ENCODE measurements at regions not wholly inside any gene's neighbourhood (a gene's known extent, or its start where the extent isn't known, plus 50 kb on each side); places are given as distances from the start of the nearest gene placed in this dataset.

DNA sequence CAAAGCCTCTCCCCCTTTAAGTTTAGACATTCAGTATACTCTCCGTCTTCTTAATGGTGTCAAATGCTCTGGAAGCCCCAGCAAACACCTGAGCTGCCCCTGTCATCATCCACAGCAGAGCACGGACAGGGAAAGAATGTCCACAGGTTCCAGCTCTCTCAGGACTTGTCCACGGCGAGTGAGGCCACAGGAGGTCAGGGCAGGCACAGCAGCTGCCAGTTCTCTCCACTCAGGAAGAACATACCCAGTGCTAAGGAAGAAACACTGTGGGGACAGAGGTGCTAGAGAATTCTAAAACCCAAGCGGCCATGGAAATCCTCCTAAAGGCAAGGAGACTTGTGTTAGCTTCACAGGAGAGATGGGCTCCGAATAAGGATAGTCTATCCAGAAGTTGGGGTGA is 132.0 kb upstream of the SERP2 start:
- H3K79me2 ChIP-seq (ENCODE audit: control insufficient read depth in 1 of 2, insufficient read depth in 2 of 2, low read length in 2 of 2) = no peaks in the 10 kb centered on the region
- no peak overlapping the region for H3K14ac ChIP-seq (ENCODE audit: insufficient read length)
- no peak overlapping the region for H3K23ac ChIP-seq (ENCODE audit: insufficient read length)
- POLR2A ChIA-PET (ENCODE audit: partially characterized antibody) = interaction anchor here (2.8 kb wide), 1 partner anchor 194 kb away, joined by 31 read pairs; no protein-coding TSS in a partner anchor
- FAIRE-seq (no peak), DNase-seq (ENCODE audit: low read depth in 1 of 2, low spot score in 2 of 2) (no peak)
- H3K9ac ChIP-seq (replicated peaks in 1 of 4; ENCODE audit: extremely low read depth in 1 of 4, low read depth in 3 of 4, low read length in 3 of 4) = no peak overlapping the region
- no peak overlapping the region for H3K27ac ChIP-seq (ENCODE audit: low read depth, low read length)
- WGBS, 2 experiments (ENCODE audit: extremely low coverage in 1 of 2, insufficient coverage in 1 of 2, insufficient read length in 1 of 2, insufficient replicate concordance in 2 of 2, low coverage in 1 of 2, low lambda C conversion rate in 2 of 2, missing lambda C conversion rate in 1 of 2) = 81% methylated on average over 6 of the region's 6 CpGs; no CpG with 5 or more reads in 1 of the 2 experiments
- no peak overlapping the region for H3K4me3 ChIP-seq (ENCODE audit: extremely low read depth in 1 of 4, insufficient read depth in 2 of 4, low read depth in 3 of 4, low read length in 4 of 4)
- no peak overlapping the region for H2AK5ac ChIP-seq (ENCODE audit: low read depth, low read length)
- no peak overlapping the region for H3K4ac ChIP-seq (replicated peaks; ENCODE audit: insufficient read length, low read depth, low read length)
- H2BK12ac ChIP-seq (ENCODE audit: low read depth, low read length) = no peak overlapping the region
- H3K79me1 ChIP-seq (ENCODE audit: low read depth, low read length) = no peaks in the 10 kb centered on the region
- no peaks in the 10 kb centered on the region for H3K4me1 ChIP-seq (replicated peaks in 1 of 4; ENCODE audit: control insufficient read depth in 3 of 4, insufficient read depth in 4 of 4, low read length in 3 of 4)
- no peaks in the 10 kb centered on the region for H3K9me3 ChIP-seq (ENCODE audit: insufficient read depth in 2 of 2, low read depth in 1 of 2, low read length in 1 of 2)
- H2AFZ ChIP-seq (ENCODE audit: low read length) = no peak overlapping the region
- no peak overlapping the region for H2BK5ac ChIP-seq (ENCODE audit: low read depth, low read length)
- no peaks in the 10 kb centered on the region for H3K23me2 ChIP-seq (ENCODE audit: low read depth, low read length)
- H3K4me2 ChIP-seq (ENCODE audit: insufficient read depth in 1 of 2, low read depth in 2 of 2, low read length in 2 of 2) = no peak overlapping the region
- CTCF ChIA-PET (ENCODE audit: partially characterized antibody) = interaction anchor here (0.6 to 4.0 kb wide), 6 partner anchors 8 to 334 kb away, joined by 3 to 38 read pairs (median 4); no protein-coding TSS in a partner anchor
- H4K91ac ChIP-seq (replicated peaks; ENCODE audit: insufficient read length, low read length) = no peak overlapping the region
- no peaks in the 10 kb centered on the region for H4K20me1 ChIP-seq (replicated peaks in 1 of 2; ENCODE audit: control insufficient read depth in 1 of 2, insufficient read depth in 2 of 2, low read length in 2 of 2)
- no peak overlapping the region for H2BK15ac ChIP-seq (ENCODE audit: low read length)
- H4K8ac ChIP-seq (ENCODE audit: extremely low read depth, insufficient read depth, low read length) = no peak overlapping the region
- H3K56ac ChIP-seq (replicated peaks; ENCODE audit: insufficient read length, low read depth, low read length) = no peak overlapping the region
- no peak overlapping the region for H3K18ac ChIP-seq (ENCODE audit: extremely low read depth, low read length)
- H2BK20ac ChIP-seq (ENCODE audit: low read length) = no peak overlapping the region
- H3K27me3 ChIP-seq (replicated peaks in 1 of 4; ENCODE audit: control insufficient read depth in 3 of 4, extremely low read depth in 1 of 4, insufficient read depth in 3 of 4, low read length in 3 of 4) = no peaks in the 10 kb centered on the region
- H2BK120ac ChIP-seq (replicated peaks; ENCODE audit: low read depth, low read length) = no peak overlapping the region
- H3K36me3 ChIP-seq (ENCODE audit: control insufficient read depth in 2 of 4, insufficient read depth in 4 of 4, low read length in 3 of 4) = no peaks in the 10 kb centered on the region
- H4K5ac ChIP-seq (ENCODE audit: insufficient read length, low read depth, low read length) = no peak overlapping the region
- TF ChIP-seq TBP (IDR thresholded peaks at IDR 0.05; ENCODE audit: low read depth, low read length) (no peak), YY1 (IDR thresholded peaks at IDR 0.05; ENCODE audit: low read depth, low read length) (no peak), CBX5 (IDR thresholded peaks at IDR 0.05; ENCODE audit: low read depth, low read length) (no peak), SRF (IDR thresholded peaks at IDR 0.05; ENCODE audit: low read depth, low read length) (no peak), SIRT6 (IDR thresholded peaks at IDR 0.05; ENCODE audit: low read length) (no peak), FOSL1 (IDR thresholded peaks at IDR 0.05; ENCODE audit: insufficient read depth, low read depth, low read length) (no peak), EP300 (IDR thresholded peaks at IDR 0.05; ENCODE audit: borderline replicate concordance in 1 of 2, low read depth in 2 of 2, low read length in 2 of 2) (no peak), POLR2A (IDR thresholded peaks at IDR 0.05; ENCODE audit: control extremely low read depth in 1 of 2, low read depth in 2 of 2, low read length in 2 of 2) (no peak), SIX5 (IDR thresholded peaks at IDR 0.05; ENCODE audit: low read depth, low read length) (no peak), CHD1 (IDR thresholded peaks at IDR 0.05; ENCODE audit: low read depth, low read length) (no peak), MAFK (IDR thresholded peaks at IDR 0.05; ENCODE audit: low read depth, low read length) (no peak)
- TF ChIP-seq, protein P1, sequence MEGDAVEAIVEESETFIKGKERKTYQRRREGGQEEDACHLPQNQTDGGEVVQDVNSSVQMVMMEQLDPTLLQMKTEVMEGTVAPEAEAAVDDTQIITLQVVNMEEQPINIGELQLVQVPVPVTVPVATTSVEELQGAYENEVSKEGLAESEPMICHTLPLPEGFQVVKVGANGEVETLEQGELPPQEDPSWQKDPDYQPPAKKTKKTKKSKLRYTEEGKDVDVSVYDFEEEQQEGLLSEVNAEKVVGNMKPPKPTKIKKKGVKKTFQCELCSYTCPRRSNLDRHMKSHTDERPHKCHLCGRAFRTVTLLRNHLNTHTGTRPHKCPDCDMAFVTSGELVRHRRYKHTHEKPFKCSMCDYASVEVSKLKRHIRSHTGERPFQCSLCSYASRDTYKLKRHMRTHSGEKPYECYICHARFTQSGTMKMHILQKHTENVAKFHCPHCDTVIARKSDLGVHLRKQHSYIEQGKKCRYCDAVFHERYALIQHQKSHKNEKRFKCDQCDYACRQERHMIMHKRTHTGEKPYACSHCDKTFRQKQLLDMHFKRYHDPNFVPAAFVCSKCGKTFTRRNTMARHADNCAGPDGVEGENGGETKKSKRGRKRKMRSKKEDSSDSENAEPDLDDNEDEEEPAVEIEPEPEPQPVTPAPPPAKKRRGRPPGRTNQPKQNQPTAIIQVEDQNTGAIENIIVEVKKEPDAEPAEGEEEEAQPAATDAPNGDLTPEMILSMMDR (IDR thresholded peaks at IDR 0.05; ENCODE audit: control extremely low read depth in 1 of 3, insufficient read depth in 1 of 3, low read depth in 1 of 3, low read length in 3 of 3) = no peak
- TF ChIP-seq, protein P2, sequence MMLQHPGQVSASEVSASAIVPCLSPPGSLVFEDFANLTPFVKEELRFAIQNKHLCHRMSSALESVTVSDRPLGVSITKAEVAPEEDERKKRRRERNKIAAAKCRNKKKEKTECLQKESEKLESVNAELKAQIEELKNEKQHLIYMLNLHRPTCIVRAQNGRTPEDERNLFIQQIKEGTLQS (IDR thresholded peaks at IDR 0.05; ENCODE audit: insufficient read depth, low read depth, low read length) = no peak
